ENCODE measurements at regions not wholly inside any gene's neighbourhood (a gene's known extent, or its start where the extent isn't known, plus 50 kb on each side); places are given as distances from the start of the nearest gene placed in this dataset.
"Not testable (repeated sequence)": the region's sequence is repeated elsewhere in the genome, so short reads cannot be mapped to it uniquely, and the experiment has no call there.

DNA sequence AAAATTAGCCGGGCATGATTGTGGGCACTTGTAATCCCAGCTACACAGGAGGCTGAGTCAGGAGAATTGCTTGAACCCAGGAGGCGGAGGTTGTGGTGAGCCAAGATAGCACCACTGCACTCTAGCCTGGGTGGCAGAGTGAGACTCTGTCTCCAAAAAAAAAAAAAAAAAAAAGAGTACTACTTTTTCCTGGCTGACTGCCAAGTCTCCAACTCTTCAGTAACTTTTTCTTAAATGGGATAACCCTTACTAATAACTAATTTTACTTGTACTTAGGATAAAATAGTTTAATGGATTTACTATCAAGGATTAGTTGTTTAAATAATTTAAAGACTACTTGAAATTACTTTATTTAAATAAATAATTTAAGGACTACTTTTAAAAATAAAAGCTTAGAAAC is 158.8 kb upstream of the CAND1 start:
- TF ChIP-seq, protein P1, sequence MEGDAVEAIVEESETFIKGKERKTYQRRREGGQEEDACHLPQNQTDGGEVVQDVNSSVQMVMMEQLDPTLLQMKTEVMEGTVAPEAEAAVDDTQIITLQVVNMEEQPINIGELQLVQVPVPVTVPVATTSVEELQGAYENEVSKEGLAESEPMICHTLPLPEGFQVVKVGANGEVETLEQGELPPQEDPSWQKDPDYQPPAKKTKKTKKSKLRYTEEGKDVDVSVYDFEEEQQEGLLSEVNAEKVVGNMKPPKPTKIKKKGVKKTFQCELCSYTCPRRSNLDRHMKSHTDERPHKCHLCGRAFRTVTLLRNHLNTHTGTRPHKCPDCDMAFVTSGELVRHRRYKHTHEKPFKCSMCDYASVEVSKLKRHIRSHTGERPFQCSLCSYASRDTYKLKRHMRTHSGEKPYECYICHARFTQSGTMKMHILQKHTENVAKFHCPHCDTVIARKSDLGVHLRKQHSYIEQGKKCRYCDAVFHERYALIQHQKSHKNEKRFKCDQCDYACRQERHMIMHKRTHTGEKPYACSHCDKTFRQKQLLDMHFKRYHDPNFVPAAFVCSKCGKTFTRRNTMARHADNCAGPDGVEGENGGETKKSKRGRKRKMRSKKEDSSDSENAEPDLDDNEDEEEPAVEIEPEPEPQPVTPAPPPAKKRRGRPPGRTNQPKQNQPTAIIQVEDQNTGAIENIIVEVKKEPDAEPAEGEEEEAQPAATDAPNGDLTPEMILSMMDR (IDR thresholded peaks at IDR 0.05) = not testable (repeated sequence)
- not testable (repeated sequence) for TF ChIP-seq POLR2A (IDR thresholded peaks at IDR 0.05)

Measured in breast epithelium (tissue), 3 donors.